Activated CD4-positive, alpha-beta T cell treated with anti-CD3 and anti-CD28 coated beads for 36 hours (primary cell): ENCODE measurements at regions not wholly inside any gene's neighbourhood (a gene's known extent, or its start where the extent isn't known, plus 50 kb on each side); places are given as distances from the start of the nearest gene placed in this dataset.

Source experiments
- ATAC-seq: fragments of 200-7000 bp; cut with Tn5 transposase; one replicate; pipeline ENCODE4 v1.10.0; 2021; ENCODE audit warnings: mild to moderate bottlenecking, moderate library complexity
- CTCF ChIA-PET: fragments of 350-600 bp; sonication (Branson Sonifier 250); formaldehyde crosslinking; loops from one replicate; lab custom pipeline; 2021; ENCODE audit warnings: antibody characterized with exemption; lab: Charles Lee
- POLR2A ChIA-PET: fragments of 350-600 bp; sonication (Branson Sonifier 250); formaldehyde crosslinking; loops from one replicate; lab custom pipeline; 2021; ENCODE audit warnings: antibody characterized with exemption, inconsistent platforms; lab: Charles Lee
- DNase-seq: peaks from one replicate; pipeline ENCODE4 v3.0.0-alpha.2; 2020
- H3K27ac Mint-ChIP-seq: one replicate; pipeline ENCODE4 v1.8.0; 2021; ENCODE audit warnings: mixed read lengths
- H3K27me3 Mint-ChIP-seq: one replicate; pipeline ENCODE4 v1.8.0; 2021; ENCODE audit warnings: mixed read lengths
- H3K36me3 Mint-ChIP-seq: one replicate; pipeline ENCODE4 v1.8.0; 2021; ENCODE audit warnings: low read depth, mixed read lengths
- H3K4me1 Mint-ChIP-seq: one replicate; pipeline ENCODE4 v1.8.0; 2021; ENCODE audit warnings: mixed read lengths
- H3K4me3 Mint-ChIP-seq: one replicate; pipeline ENCODE4 v1.8.0; 2021; ENCODE audit warnings: mild to moderate bottlenecking, moderate library complexity, mixed read lengths
- H3K9me3 Mint-ChIP-seq: one replicate; pipeline ENCODE4 v1.8.0; 2021; ENCODE audit warnings: low read depth, mixed read lengths
- intact Hi-C, 2 experiments: fragments of 100-400 bp; cut with DNase I in 1 of 2; cut with micrococcal nuclease in 1 of 2; formaldehyde crosslinking; loops; one replicate each; pipeline versions ENCODE4 v1.14.2 to v1.15.1; 2022 to 2024; cut with DNase I, micrococcal nuclease

GRCh38 chr2:129769185-129769991 lies 210.1 kb upstream of the RAB6C start:
- no peaks in the 10 kb centered on the region for H3K27me3 Mint-ChIP-seq
- no peak for ATAC-seq
- no peaks in the 10 kb centered on the region for H3K4me1 Mint-ChIP-seq
- intact Hi-C loops, result no loop called here
- no peaks in the 10 kb centered on the region for H3K36me3 Mint-ChIP-seq
- DNase-seq, result no peak
- H3K27ac Mint-ChIP-seq, result no peak overlapping the region
- ChIA-PET POLR2A (no interaction called here), CTCF (no interaction called here)
- H3K4me3 Mint-ChIP-seq, result no peak overlapping the region
- no peaks in the 10 kb centered on the region for H3K9me3 Mint-ChIP-seq

GRCh38 chr2:129771418-129772189 lies 207.9 kb upstream of the RAB6C start:
- ATAC-seq, result no peak
- H3K4me3 Mint-ChIP-seq, result no peak overlapping the region
- no peaks in the 10 kb centered on the region for H3K36me3 Mint-ChIP-seq
- DNase-seq, result no peak
- ChIA-PET POLR2A (no interaction called here), CTCF (no interaction called here)
- intact Hi-C loops, result no loop called here
- no peak overlapping the region for H3K27ac Mint-ChIP-seq
- H3K27me3 Mint-ChIP-seq, result no peaks in the 10 kb centered on the region
- H3K9me3 Mint-ChIP-seq, result no peaks in the 10 kb centered on the region
- no peaks in the 10 kb centered on the region for H3K4me1 Mint-ChIP-seq

GRCh38 chr2:129772190-129772579 lies 207.3 kb upstream of the RAB6C start:
- H3K4me1 Mint-ChIP-seq, result no peaks in the 10 kb centered on the region
- ATAC-seq (no peak), DNase-seq (no peak)
- no peaks in the 10 kb centered on the region for H3K36me3 Mint-ChIP-seq
- intact Hi-C loops, result no loop called here
- H3K27ac Mint-ChIP-seq, result no peak overlapping the region
- H3K27me3 Mint-ChIP-seq, result no peaks in the 10 kb centered on the region
- ChIA-PET CTCF (no interaction called here), POLR2A (no interaction called here)
- H3K9me3 Mint-ChIP-seq, result no peaks in the 10 kb centered on the region
- no peak overlapping the region for H3K4me3 Mint-ChIP-seq

GRCh38 chr2:129775952-129776653 lies 203.4 kb upstream of the RAB6C start:
- Mint-ChIP-seq H3K4me3 (no peak overlapping the region), H3K27me3 (no peaks in the 10 kb centered on the region), H3K27ac (no peak overlapping the region), H3K4me1 (no peaks in the 10 kb centered on the region), H3K9me3 (no peaks in the 10 kb centered on the region), H3K36me3 (no peaks in the 10 kb centered on the region)
- ATAC-seq (no peak), DNase-seq (no peak)
- ChIA-PET POLR2A (no interaction called here), CTCF (no interaction called here)
- intact Hi-C loops, result no loop called here

- ChIA-PET CTCF (no interaction called here), POLR2A (no interaction called here)
- intact Hi-C loops, result no loop called here
- DNase-seq (no peak), ATAC-seq (no peak)
- no peak overlapping the region for H3K27ac Mint-ChIP-seq
- H3K36me3 Mint-ChIP-seq, result no peaks in the 10 kb centered on the region
- H3K4me3 Mint-ChIP-seq, result no peak overlapping the region
- peaks cover 2% of the 10 kb centered on the region for H3K27me3 Mint-ChIP-seq
- H3K9me3 Mint-ChIP-seq, result no peaks in the 10 kb centered on the region
- H3K4me1 Mint-ChIP-seq, result no peaks in the 10 kb centered on the region
Measured at GRCh38 chr2:129777146-129777545, 202.3 kb upstream of the RAB6C start.

DNA sequence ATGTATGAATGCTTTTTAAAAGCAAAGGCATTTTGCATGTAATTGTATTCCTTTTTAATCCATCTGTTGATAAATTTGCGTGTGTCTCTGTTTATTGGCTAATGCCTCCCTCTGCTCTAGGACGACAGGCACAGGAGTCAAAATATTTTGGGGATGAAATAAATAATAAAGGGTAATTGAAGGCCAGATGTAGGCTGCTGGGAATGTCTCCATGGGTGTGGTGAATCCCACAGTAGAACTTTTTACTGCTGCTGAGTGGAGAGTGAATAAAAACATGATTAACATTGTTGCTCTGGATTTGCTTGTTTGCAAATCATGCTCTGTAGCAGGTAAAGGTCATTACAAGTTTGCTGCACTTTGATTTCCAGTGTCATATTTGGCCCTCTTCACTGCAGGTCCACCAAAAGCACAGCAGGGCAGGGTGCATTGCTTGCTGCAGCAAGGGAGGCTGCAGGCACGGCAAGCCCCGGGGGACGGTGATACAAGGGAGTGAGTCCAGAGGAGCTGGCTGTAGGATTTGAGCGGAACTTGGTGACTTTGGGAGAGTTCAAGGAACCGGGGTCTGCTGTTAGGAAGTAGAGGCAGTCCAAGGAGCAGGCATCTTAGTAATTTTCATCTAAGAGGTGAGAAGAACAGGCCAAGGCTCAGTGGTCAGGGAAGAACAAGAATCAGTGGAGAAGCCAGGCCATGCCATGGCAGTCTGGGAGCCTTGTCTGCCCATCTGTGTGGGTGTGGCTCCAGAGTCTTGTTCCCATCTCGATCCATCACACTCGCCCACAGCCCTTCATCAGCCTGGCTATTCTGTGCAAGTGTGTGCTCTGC lies 201.5 kb upstream of the RAB6C start:
- no peak for DNase-seq
- Mint-ChIP-seq H3K4me3 (no peak overlapping the region), H3K9me3 (no peaks in the 10 kb centered on the region), H3K36me3 (no peaks in the 10 kb centered on the region), H3K27me3 (peaks cover 2% of the 10 kb centered on the region), H3K27ac (no peak overlapping the region), H3K4me1 (no peaks in the 10 kb centered on the region)
- ChIA-PET POLR2A (no interaction called here), CTCF (no interaction called here)
- intact Hi-C loops, result no loop called here
- no peak for ATAC-seq

GRCh38 chr2:129778584-129778877 lies 200.9 kb upstream of the RAB6C start:
- no peak for DNase-seq
- ChIA-PET CTCF (no interaction called here), POLR2A (no interaction called here)
- no peaks in the 10 kb centered on the region for H3K9me3 Mint-ChIP-seq
- no peaks in the 10 kb centered on the region for H3K4me1 Mint-ChIP-seq
- no peak overlapping the region for H3K27ac Mint-ChIP-seq
- no peak overlapping the region for H3K4me3 Mint-ChIP-seq
- intact Hi-C loops, result no loop called here
- peaks cover 2% of the 10 kb centered on the region for H3K27me3 Mint-ChIP-seq
- no peak for ATAC-seq
- no peaks in the 10 kb centered on the region for H3K36me3 Mint-ChIP-seq

- no peaks in the 10 kb centered on the region for H3K9me3 Mint-ChIP-seq
- H3K4me3 Mint-ChIP-seq, result no peak overlapping the region
- POLR2A ChIA-PET, result no interaction called here
- DNase-seq (no peak), ATAC-seq (no peak)
- peaks cover 2% of the 10 kb centered on the region for H3K27me3 Mint-ChIP-seq
- intact Hi-C loops, result no loop called here
- no peaks in the 10 kb centered on the region for H3K4me1 Mint-ChIP-seq
- H3K36me3 Mint-ChIP-seq, result no peaks in the 10 kb centered on the region
- CTCF ChIA-PET, result no interaction called here
- no peak overlapping the region for H3K27ac Mint-ChIP-seq
Measured at GRCh38 chr2:129779783-129780182, 199.7 kb upstream of the RAB6C start.

GRCh38 chr2:129780316-129781270 lies 198.9 kb upstream of the RAB6C start:
- intact Hi-C loops, result no loop called here
- Mint-ChIP-seq H3K9me3 (no peaks in the 10 kb centered on the region), H3K27me3 (peaks cover 2% of the 10 kb centered on the region), H3K27ac (no peak overlapping the region), H3K36me3 (no peaks in the 10 kb centered on the region), H3K4me3 (no peak overlapping the region), H3K4me1 (no peaks in the 10 kb centered on the region)
- DNase-seq (no peak), ATAC-seq (no peak)
- ChIA-PET POLR2A (no interaction called here), CTCF (no interaction called here)

DNA sequence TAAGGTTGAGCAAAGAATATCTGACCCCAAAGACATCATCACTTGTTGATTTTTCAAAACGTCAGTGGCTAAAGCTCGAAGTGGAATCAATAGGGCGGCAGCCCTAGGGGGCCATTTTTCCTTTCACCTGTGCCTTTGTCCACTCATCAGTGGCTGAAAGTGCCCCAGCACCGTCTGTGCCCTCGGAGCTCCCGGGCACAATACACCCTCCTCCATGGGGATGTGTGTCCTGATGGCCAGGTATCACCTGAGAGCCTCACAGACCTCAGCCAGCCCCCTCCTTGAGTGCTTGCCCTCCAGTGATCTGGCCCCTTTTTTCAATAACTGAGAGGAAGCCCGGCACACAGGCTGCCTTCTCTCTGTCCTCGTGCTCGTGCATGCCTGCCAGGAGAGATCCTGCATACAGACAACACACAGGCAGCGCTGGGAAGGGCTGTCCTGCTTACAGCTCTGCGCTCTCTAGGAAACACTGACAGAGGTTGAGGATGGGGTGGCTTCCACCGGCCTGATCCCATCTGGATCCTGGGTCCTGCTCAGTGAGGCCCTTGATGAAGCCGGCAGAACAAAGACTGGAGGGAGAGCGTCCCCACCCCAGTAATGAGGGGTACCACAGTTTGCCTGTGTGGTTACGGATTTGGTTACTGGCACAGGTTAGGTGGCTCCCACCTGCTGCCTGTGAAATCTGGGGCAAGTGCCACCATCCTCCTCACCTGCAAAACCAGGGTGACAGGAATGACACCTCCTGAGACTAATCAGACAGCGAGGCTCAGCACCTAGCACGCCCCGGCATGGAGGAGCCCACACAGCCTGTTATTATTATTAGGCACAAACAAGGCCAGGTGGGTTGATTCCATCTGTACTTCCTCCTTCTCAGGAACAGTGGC lies 197.5 kb upstream of the RAB6C start:
- CTCF ChIA-PET, result no interaction called here
- Mint-ChIP-seq H3K36me3 (no peaks in the 10 kb centered on the region), H3K4me3 (no peak overlapping the region), H3K27ac (no peak overlapping the region), H3K4me1 (no peaks in the 10 kb centered on the region), H3K27me3 (peaks cover 4% of the 10 kb centered on the region), H3K9me3 (no peaks in the 10 kb centered on the region)
- DNase-seq (no peak), ATAC-seq (no peak)
- intact Hi-C loops, result no loop called here
- POLR2A ChIA-PET, result no interaction called here
